Nephron progenitor cell (in vitro differentiated cells): ENCODE measurements at regions not wholly inside any gene's neighbourhood (a gene's known extent, or its start where the extent isn't known, plus 50 kb on each side); places are given as distances from the start of the nearest gene placed in this dataset.

Source experiments
- DNase-seq: peaks from one replicate; pipeline ENCODE4 v3.0.0; 2021
- H3K27ac Mint-ChIP-seq: 2 replicates; pipeline ENCODE4 v1.8.0; 2021; ENCODE audit warnings: mild to moderate bottlenecking, moderate library complexity, mixed read lengths
- H3K27me3 Mint-ChIP-seq: 2 replicates; pipeline ENCODE4 v1.8.0; 2021; ENCODE audit warnings: mild to moderate bottlenecking, low read depth, mixed read lengths; ENCODE audit not compliant: poor library complexity
- H3K36me3 Mint-ChIP-seq: 2 replicates; pipeline ENCODE4 v1.8.0; 2021; ENCODE audit warnings: low read depth, mixed read lengths
- H3K4me1 Mint-ChIP-seq: 2 replicates; pipeline ENCODE4 v1.8.0; 2021; ENCODE audit warnings: mixed read lengths
- H3K4me3 Mint-ChIP-seq: 2 replicates; pipeline ENCODE4 v1.8.0; 2021; ENCODE audit warnings: mild to moderate bottlenecking, moderate library complexity, mixed read lengths
- H3K9me3 Mint-ChIP-seq: 2 replicates; pipeline ENCODE4 v1.8.0; 2021; ENCODE audit warnings: mild to moderate bottlenecking, moderate library complexity, mixed read lengths
- TF ChIP-seq, protein P1 (sequence below): fragments of 200-600 bp; sonication (generic); IDR thresholded peaks from 2 replicates; pipeline ENCODE4 v1.5.0; 2021; ENCODE audit warnings: antibody characterized with exemption

DNA sequence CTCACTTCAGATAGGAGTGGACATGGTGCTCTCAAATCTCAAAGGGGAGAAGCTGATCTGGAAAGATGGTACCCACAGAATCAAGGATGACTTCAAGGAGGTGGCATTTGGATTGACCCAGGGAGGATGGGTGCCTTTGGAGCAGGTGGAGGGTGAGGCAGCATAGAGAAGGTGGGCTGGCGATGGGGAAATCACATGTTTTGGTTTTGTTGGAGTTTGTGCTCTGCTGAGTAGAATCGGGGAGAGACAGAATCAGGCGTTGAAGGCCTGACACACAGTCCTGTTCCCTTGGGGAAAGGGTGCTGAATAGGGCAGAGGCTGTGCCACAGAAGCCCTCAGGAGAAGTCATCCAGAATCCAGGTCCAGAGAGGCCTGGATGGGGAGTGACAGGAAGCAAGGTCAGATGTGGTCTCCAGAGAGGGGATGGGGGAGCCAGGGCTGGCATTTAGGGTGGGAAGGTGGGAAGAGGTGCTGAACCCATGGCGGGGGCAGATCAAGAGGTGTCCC is 291.1 kb downstream of the GLRX3 start:
- no peak for DNase-seq
- no peak overlapping the region for H3K27ac Mint-ChIP-seq
- H3K4me1 Mint-ChIP-seq = no peaks in the 10 kb centered on the region
- TF ChIP-seq, protein P1, sequence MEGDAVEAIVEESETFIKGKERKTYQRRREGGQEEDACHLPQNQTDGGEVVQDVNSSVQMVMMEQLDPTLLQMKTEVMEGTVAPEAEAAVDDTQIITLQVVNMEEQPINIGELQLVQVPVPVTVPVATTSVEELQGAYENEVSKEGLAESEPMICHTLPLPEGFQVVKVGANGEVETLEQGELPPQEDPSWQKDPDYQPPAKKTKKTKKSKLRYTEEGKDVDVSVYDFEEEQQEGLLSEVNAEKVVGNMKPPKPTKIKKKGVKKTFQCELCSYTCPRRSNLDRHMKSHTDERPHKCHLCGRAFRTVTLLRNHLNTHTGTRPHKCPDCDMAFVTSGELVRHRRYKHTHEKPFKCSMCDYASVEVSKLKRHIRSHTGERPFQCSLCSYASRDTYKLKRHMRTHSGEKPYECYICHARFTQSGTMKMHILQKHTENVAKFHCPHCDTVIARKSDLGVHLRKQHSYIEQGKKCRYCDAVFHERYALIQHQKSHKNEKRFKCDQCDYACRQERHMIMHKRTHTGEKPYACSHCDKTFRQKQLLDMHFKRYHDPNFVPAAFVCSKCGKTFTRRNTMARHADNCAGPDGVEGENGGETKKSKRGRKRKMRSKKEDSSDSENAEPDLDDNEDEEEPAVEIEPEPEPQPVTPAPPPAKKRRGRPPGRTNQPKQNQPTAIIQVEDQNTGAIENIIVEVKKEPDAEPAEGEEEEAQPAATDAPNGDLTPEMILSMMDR = no peak
- peaks cover 4% of the 10 kb centered on the region for H3K27me3 Mint-ChIP-seq
- no peaks in the 10 kb centered on the region for H3K36me3 Mint-ChIP-seq
- no peak overlapping the region for H3K4me3 Mint-ChIP-seq
- H3K9me3 Mint-ChIP-seq = no peaks in the 10 kb centered on the region

DNA sequence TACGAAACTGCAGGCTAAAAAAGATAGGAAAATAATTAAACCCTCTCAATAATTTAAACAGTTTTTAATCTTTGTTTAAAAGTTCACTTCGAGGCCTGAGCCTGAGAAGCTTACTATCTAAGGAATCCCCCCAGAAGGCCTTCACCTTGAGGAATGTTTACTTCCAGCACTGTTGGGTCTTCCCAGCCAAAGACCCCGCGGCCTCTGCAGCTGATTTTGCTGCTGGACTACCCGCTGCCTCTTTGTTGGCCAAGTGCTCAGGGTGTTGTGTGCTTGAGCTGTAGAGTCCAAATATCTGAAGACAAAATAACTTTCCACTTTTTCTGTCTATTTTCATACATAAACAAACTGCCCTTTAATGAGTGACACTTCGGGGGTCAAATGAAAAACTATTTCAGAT is 292.7 kb downstream of the GLRX3 start:
- no peak overlapping the region for H3K27ac Mint-ChIP-seq
- peaks cover 4% of the 10 kb centered on the region for H3K9me3 Mint-ChIP-seq
- no peak for DNase-seq
- peaks cover 4% of the 10 kb centered on the region for H3K27me3 Mint-ChIP-seq
- TF ChIP-seq, protein P1 = no peak
- H3K4me1 Mint-ChIP-seq = no peaks in the 10 kb centered on the region
- no peak overlapping the region for H3K4me3 Mint-ChIP-seq
- H3K36me3 Mint-ChIP-seq = no peaks in the 10 kb centered on the region

DNA sequence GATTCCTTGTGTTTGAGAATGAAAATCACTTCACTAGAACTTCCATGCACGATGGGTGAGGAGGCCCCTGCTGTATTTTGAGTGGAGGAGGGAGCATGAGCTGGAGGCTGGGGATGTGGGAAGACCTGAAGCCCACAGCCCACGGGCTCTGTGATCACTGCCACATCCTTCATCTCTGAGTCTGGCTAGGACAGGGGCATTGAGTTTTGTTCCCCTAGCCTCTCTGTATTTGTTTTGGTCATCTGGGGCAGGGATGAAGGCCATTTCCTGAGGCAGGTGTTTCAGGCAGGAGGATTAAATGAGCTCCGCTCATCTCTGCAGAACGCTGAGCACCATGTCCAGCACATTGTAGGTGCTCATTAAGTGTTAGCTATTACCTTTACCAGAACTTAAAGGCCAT is 293.6 kb downstream of the GLRX3 start:
- no peaks in the 10 kb centered on the region for H3K36me3 Mint-ChIP-seq
- peaks cover 11% of the 10 kb centered on the region for H3K27me3 Mint-ChIP-seq
- H3K9me3 Mint-ChIP-seq = peaks cover 7% of the 10 kb centered on the region
- no peaks in the 10 kb centered on the region for H3K4me1 Mint-ChIP-seq
- H3K27ac Mint-ChIP-seq = no peak overlapping the region
- DNase-seq = no peak
- TF ChIP-seq, protein P1 = no peak
- no peak overlapping the region for H3K4me3 Mint-ChIP-seq

DNA sequence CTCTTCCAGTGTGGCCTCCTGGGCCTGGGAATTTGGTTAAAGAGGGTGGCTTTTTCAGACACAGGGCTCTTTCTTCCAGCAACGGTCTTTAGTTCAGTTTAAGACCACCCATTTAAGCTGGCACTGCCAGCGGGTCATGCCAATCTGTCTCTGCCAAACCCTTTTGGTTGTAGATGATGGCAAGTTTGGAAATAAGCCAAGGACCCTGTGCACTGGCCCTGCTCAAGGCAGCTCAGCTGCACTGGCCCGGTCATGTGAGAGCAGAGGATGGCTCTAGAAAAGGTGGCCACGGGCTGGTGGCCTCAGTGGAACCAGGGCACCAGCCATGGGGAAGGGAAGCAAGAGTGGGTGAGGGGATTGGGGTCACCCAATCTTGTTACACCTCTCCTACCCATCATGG is 294.1 kb downstream of the GLRX3 start:
- DNase-seq = no peak
- Mint-ChIP-seq H3K4me3 (no peak overlapping the region), H3K9me3 (peaks cover 7% of the 10 kb centered on the region), H3K4me1 (no peaks in the 10 kb centered on the region), H3K36me3 (no peaks in the 10 kb centered on the region), H3K27ac (no peak overlapping the region), H3K27me3 (peaks cover 12% of the 10 kb centered on the region)
- TF ChIP-seq, protein P1 = no peak

DNA sequence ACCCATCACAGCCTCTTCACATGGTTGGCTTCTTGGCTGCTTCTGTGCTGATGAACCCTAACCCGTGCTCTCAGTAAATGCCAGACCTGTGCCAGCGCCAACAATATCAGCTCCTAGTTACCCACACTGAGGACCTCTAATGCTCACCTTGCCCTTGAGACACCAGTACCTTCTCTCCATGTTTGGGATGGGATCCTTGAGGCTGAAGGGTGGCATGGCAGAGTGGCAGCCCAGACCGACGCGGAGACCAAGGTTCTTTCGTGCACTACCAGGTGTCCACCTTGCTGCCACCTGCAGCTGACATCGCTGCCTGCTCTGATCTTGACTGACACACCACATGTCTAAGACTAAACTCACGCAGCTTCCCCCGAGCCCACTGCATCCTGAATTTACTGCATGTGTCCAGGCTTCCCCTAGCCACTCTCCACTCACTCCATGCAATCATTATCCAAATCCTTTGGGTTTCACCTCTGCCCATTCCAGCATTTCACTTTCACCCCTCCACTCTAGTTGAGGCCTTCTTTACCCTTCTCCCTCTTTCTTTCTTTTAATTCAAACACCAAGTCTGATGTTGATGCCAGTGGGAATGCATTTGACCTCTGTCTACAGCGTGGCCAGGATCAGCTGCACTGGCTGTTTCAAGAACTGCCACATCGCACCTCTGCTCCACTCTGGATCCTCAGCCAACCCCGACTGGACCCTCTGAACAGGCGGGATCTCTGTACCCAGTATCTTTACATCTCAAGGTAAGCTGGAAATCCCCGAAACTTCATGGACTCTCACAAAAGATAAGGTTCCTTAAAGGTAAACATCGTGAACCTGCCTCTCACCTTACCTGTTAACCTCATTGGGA is 294.9 kb downstream of the GLRX3 start:
- H3K9me3 Mint-ChIP-seq = peaks cover 10% of the 10 kb centered on the region
- no peaks in the 10 kb centered on the region for H3K36me3 Mint-ChIP-seq
- H3K4me3 Mint-ChIP-seq = no peak overlapping the region
- peak overlapping the region; percentile 83 for H3K27ac Mint-ChIP-seq
- no peaks in the 10 kb centered on the region for H3K4me1 Mint-ChIP-seq
- DNase-seq = no peak
- TF ChIP-seq, protein P1 = no peak
- H3K27me3 Mint-ChIP-seq = peaks cover 12% of the 10 kb centered on the region

DNA sequence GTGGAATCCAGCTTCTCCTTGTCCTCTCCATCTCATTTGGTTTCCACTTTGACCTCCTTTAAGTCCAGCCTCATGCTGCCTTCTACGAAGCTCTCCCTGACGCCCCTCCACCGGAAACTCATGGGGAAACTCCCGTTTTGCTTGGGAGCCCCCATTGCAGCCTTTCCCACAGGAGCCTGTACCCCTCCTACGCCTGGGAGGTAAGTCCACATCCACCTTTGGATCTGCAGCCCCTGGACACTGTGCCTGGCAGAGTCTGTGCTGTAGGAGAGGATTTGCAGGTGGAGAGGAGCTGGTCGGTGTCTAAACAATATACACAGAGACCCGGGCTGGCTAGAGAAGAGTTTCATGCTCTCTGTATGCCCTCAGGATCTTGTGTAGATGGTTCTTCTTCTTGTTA is 296.1 kb downstream of the GLRX3 start:
- H3K36me3 Mint-ChIP-seq = no peaks in the 10 kb centered on the region
- peaks cover 15% of the 10 kb centered on the region for H3K27me3 Mint-ChIP-seq
- no peak overlapping the region for H3K27ac Mint-ChIP-seq
- no peak overlapping the region for H3K4me3 Mint-ChIP-seq
- H3K4me1 Mint-ChIP-seq = peaks cover 8% of the 10 kb centered on the region
- TF ChIP-seq, protein P1 = no peak
- DNase-seq = no peak
- peaks cover 17% of the 10 kb centered on the region for H3K9me3 Mint-ChIP-seq
